Activated CD8-positive, alpha-beta T cell treated with anti-CD3 and anti-CD28 coated beads for 36 hours (primary cell): ENCODE measurements at regions not wholly inside any gene's neighbourhood (a gene's known extent, or its start where the extent isn't known, plus 50 kb on each side); places are given as distances from the start of the nearest gene placed in this dataset.

Experiments
- ATAC-seq: fragments of 200-7000 bp; cut with Tn5 transposase; one replicate; pipeline ENCODE4 v1.10.0; 2021; ENCODE audit warnings: mild to moderate bottlenecking, moderate library complexity
- CTCF ChIA-PET: fragments of 350-600 bp; sonication (Branson Sonifier 250); formaldehyde crosslinking; loops from one replicate; lab custom pipeline; 2021; ENCODE audit warnings: antibody characterized with exemption; lab: Charles Lee
- POLR2A ChIA-PET: fragments of 350-600 bp; sonication (Branson Sonifier 250); formaldehyde crosslinking; loops from one replicate; lab custom pipeline; 2021; ENCODE audit warnings: antibody characterized with exemption; lab: Charles Lee
- DNase-seq: peaks from one replicate; pipeline ENCODE4 v3.0.0-alpha.2; 2020
- H3K27ac Mint-ChIP-seq: one replicate; pipeline ENCODE4 v1.8.0; 2021; ENCODE audit warnings: mild to moderate bottlenecking, mixed read lengths
- H3K27me3 Mint-ChIP-seq: one replicate; pipeline ENCODE4 v1.8.0; 2021; ENCODE audit warnings: mixed read lengths
- H3K36me3 Mint-ChIP-seq: one replicate; pipeline ENCODE4 v1.8.0; 2021; ENCODE audit warnings: low read depth, mixed read lengths
- H3K4me1 Mint-ChIP-seq: one replicate; pipeline ENCODE4 v1.8.0; 2021; ENCODE audit warnings: low read depth, mixed read lengths
- H3K4me3 Mint-ChIP-seq: one replicate; pipeline ENCODE4 v1.8.0; 2021; ENCODE audit warnings: mild to moderate bottlenecking, moderate library complexity, mixed read lengths
- H3K9me3 Mint-ChIP-seq: one replicate; pipeline ENCODE4 v1.8.0; 2021; ENCODE audit warnings: mixed read lengths
- CTCF ChIP-seq: fragments of 200-600 bp; IDR thresholded peaks from one replicate; pipeline ENCODE4 v1.8.0; 2022; ENCODE audit warnings: antibody characterized with exemption, mild to moderate bottlenecking
- intact Hi-C: fragments of 100-400 bp; cut with micrococcal nuclease; formaldehyde crosslinking; loops from one replicate; pipeline ENCODE4 v1.10.0; 2022

GRCh38 chr18:75124551-75124950 is 84.4 kb downstream of the PTGR3 start:
- DNase-seq (no peak), ATAC-seq (no peak)
- ChIA-PET POLR2A (interaction anchor here (0.6 kb wide), 1 partner anchor 48 kb away, joined by 3 read pairs; no protein-coding TSS in a partner anchor), CTCF (no interaction called here)
- TF ChIP-seq CTCF, result no peak
- Mint-ChIP-seq H3K4me3 (no peak overlapping the region), H3K27ac (no peak overlapping the region), H3K4me1 (peaks cover 4% of the 10 kb centered on the region), H3K9me3 (no peaks in the 10 kb centered on the region), H3K36me3 (no peaks in the 10 kb centered on the region), H3K27me3 (peaks cover 5% of the 10 kb centered on the region)
- intact Hi-C loops, result no loop called here

GRCh38 chr18:75123113-75123512 is 85.8 kb downstream of the PTGR3 start:
- no peaks in the 10 kb centered on the region for H3K36me3 Mint-ChIP-seq
- intact Hi-C loops, result no loop called here
- CTCF ChIA-PET, result no interaction called here
- peaks cover 5% of the 10 kb centered on the region for H3K27me3 Mint-ChIP-seq
- POLR2A ChIA-PET, result no interaction called here
- ATAC-seq, result no peak
- TF ChIP-seq CTCF, result no peak
- H3K9me3 Mint-ChIP-seq, result no peaks in the 10 kb centered on the region
- H3K4me1 Mint-ChIP-seq, result peaks cover 4% of the 10 kb centered on the region
- H3K27ac Mint-ChIP-seq, result no peak overlapping the region
- no peak overlapping the region for H3K4me3 Mint-ChIP-seq
- DNase-seq, result no peak

- Mint-ChIP-seq H3K27me3 (peaks cover 5% of the 10 kb centered on the region), H3K9me3 (no peaks in the 10 kb centered on the region)
- DNase-seq, result no peak
Observed at GRCh38 chr18:75122334-75122958, 86.5 kb downstream of the PTGR3 start.

GRCh38 chr18:75121266-75121665 is 87.7 kb downstream of the PTGR3 start:
- no peaks in the 10 kb centered on the region for H3K9me3 Mint-ChIP-seq
- H3K27me3 Mint-ChIP-seq, result peaks cover 3% of the 10 kb centered on the region
- ChIA-PET CTCF (no interaction called here), POLR2A (interaction anchor here (0.6 kb wide), 1 partner anchor 168 kb away, joined by 3 read pairs; no protein-coding TSS in a partner anchor)
- peaks cover 3% of the 10 kb centered on the region for H3K4me1 Mint-ChIP-seq
- H3K27ac Mint-ChIP-seq, result no peak overlapping the region
- DNase-seq (no peak), ATAC-seq (no peak)
- TF ChIP-seq CTCF, result no peak
- H3K4me3 Mint-ChIP-seq, result no peak overlapping the region
- no peaks in the 10 kb centered on the region for H3K36me3 Mint-ChIP-seq
- intact Hi-C loops, result no loop called here

More at GRCh38 chr18:75122334-75122958, 86.5 kb downstream of the PTGR3 start:
- Mint-ChIP-seq H3K4me1 (peaks cover 4% of the 10 kb centered on the region), H3K36me3 (no peaks in the 10 kb centered on the region), H3K4me3 (no peak overlapping the region), H3K27ac (no peak overlapping the region)
- ATAC-seq, result no peak
- no peak for TF ChIP-seq CTCF
- ChIA-PET POLR2A (no interaction called here), CTCF (no interaction called here)
- intact Hi-C loops, result no loop called here

- ATAC-seq (no peak), DNase-seq (no peak)
- ChIA-PET CTCF (no interaction called here), POLR2A (no interaction called here)
- no peak for TF ChIP-seq CTCF
- Mint-ChIP-seq H3K4me3 (no peak overlapping the region), H3K36me3 (no peaks in the 10 kb centered on the region), H3K27ac (no peak overlapping the region), H3K4me1 (no peaks in the 10 kb centered on the region), H3K27me3 (no peaks in the 10 kb centered on the region), H3K9me3 (no peaks in the 10 kb centered on the region)
- intact Hi-C loops, result no loop called here
Observed at GRCh38 chr18:75120521-75120920, 88.4 kb downstream of the PTGR3 start.
